Peyer's patch (tissue), 4 donors: ENCODE measurements at regions not wholly inside any gene's neighbourhood (a gene's known extent, or its start where the extent isn't known, plus 50 kb on each side); places are given as distances from the start of the nearest gene placed in this dataset.

Experiments used
- CTCF ChIP-seq, 6 experiments: fragments of 450-650 bp in 4 of 6; fragments of 200-600 bp in 2 of 6; sonication (generic) in 1 of 6; IDR thresholded peaks; one replicate each; pipeline ENCODE4 v1.5.1; 2017 to 2019; ENCODE audit warnings: antibody characterized with exemption in 6 of 6, mild to moderate bottlenecking in 3 of 6, moderate library complexity in 1 of 6
- POLR2A ChIP-seq, 2 donors: fragments of 450-650 bp; IDR thresholded peaks; one replicate each; pipeline ENCODE4 v1.5.1; 2017; ENCODE audit warnings: antibody characterized with exemption in 2 of 2, mild to moderate bottlenecking in 2 of 2, moderate library complexity in 2 of 2

DNA sequence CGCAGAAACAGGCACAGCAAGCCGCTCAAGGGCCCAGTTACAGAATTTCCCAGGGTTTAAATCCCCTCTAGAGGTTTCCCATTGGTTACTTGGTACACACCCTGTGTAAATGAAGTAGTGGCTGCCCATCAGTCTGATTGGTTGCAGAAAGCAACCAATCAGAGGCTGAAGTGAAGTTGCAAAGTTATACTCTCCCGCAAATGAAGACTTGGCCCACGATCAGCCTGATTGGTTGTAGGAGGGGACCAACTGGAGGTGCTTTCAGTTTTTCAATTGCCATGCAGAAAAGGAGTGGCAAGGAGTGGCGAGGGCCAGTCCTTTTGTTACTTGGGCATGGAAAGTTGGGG, 909.2 kb upstream of the AUTS2 start:
- TF ChIP-seq CTCF (IDR thresholded peaks at IDR 0.05) (no peak), POLR2A (IDR thresholded peaks at IDR 0.05) (no peak)
